ENCODE measurements at regions not wholly inside any gene's neighbourhood (a gene's known extent, or its start where the extent isn't known, plus 50 kb on each side); places are given as distances from the start of the nearest gene placed in this dataset.
A peak's percentile ranks its signal among the peaks of the same experiment; 100 is the strongest.

DNA sequence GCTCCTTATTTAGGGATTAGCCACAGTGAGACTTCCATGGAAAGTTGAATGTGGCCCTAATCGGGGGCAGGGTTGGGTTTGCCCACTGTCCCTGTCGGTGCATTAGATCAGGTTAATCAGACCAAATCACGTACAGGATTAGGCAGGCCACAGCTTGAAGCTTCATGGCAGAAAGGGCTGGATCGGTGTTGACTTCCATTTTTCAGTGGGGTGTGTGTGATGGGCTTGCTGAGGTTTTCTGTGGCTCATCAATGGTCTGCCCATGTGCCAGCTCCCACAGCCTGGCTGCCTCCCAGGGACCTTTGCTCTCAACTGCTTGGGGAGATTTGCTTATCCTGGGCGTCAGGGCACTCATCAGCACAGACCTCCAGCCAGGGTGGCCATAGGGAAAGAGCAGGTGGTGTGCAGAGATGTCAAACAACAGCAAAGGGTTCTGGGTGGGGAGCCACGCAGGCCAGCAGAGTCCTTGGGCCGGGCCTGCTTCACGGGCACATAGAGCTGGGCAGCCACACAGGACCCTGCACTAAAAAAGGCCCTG is 130.7 kb downstream of the TFAP2C start:
- DNase-seq (ENCODE audit: extremely low spot score), result no peak
- TF ChIP-seq HDGF (IDR thresholded peaks at IDR 0.05; ENCODE audit: borderline replicate concordance) (no peak), ELF4 (IDR thresholded peaks at IDR 0.05) (no peak), SUZ12 (IDR thresholded peaks at IDR 0.05) (no peak), FOXA1 (IDR thresholded peaks at IDR 0.05) (no peak), FOXK2 (IDR thresholded peaks at IDR 0.05) (no peak), ARNT (IDR thresholded peaks at IDR 0.05) (no peak), L3MBTL2 (conservative IDR thresholded peaks at IDR 0.05) (no peak), LEF1 (IDR thresholded peaks at IDR 0.05; ENCODE audit: borderline replicate concordance) (no peak), BHLHE40 (IDR thresholded peaks at IDR 0.05; ENCODE audit: borderline replicate concordance) (no peak)
- TF ChIP-seq, protein P1, sequence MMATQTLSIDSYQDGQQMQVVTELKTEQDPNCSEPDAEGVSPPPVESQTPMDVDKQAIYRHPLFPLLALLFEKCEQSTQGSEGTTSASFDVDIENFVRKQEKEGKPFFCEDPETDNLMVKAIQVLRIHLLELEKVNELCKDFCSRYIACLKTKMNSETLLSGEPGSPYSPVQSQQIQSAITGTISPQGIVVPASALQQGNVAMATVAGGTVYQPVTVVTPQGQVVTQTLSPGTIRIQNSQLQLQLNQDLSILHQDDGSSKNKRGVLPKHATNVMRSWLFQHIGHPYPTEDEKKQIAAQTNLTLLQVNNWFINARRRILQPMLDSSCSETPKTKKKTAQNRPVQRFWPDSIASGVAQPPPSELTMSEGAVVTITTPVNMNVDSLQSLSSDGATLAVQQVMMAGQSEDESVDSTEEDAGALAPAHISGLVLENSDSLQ (IDR thresholded peaks at IDR 0.05), result no peak
- ChIA-PET POLR2A (no interaction called here), CTCF (no interaction called here)

DNA sequence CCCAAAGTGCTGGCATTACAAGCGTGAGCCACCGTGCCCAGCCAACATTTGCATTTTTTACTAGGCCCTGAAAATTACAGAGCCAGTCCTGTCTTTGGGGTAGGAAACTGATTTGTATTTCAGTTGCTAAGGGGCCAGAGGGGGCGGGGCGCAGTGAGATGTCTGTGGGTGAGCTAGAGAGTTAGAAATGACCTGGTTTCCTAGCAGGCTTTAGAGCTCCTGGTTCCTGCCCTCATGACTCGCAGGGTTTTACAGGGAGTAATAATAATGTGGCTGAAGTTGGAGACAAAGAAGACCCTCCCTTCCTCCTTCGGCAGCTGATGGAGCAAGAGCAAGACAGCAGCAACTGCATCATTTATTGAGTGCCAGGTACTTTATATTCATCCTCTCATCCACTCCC is 131.5 kb downstream of the TFAP2C start:
- ChIA-PET CTCF (no interaction called here), POLR2A (no interaction called here)
- TF ChIP-seq HDGF (IDR thresholded peaks at IDR 0.05; ENCODE audit: borderline replicate concordance) (no peak), CTBP1 (IDR thresholded peaks at IDR 0.05; ENCODE audit: borderline replicate concordance) (no peak), ELF4 (IDR thresholded peaks at IDR 0.05) (no peak), TARDBP (IDR thresholded peaks at IDR 0.05) (no peak), LEF1 (IDR thresholded peaks at IDR 0.05; ENCODE audit: borderline replicate concordance) (no peak)
- no peak for DNase-seq (ENCODE audit: extremely low spot score)

DNA sequence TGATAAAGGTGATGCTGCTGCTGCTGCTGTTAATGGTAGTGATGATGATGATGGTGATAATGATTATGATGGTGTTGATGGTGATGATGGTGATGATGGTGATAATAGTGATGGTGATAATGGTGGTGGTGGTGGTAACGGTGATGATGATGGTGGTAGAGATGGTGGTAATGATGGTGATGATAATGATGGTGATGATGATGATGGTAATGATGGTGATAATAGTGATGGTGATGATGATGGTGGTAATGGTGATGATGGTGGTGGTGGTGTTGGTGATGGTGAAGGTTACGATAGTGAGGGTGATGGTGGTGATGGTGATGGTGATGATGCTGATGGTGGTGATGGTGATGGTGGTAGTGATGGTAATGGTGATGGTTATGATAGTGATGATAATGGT is 132.3 kb downstream of the TFAP2C start:
- TF ChIP-seq ARNT (IDR thresholded peaks at IDR 0.05) (no peak), SP1 (IDR thresholded peaks at IDR 0.05) (no peak), CTBP1 (IDR thresholded peaks at IDR 0.05; ENCODE audit: borderline replicate concordance) (0 out of 2 replicates have a peak, but pooled peaks have one; percentile 21)
- DNase-seq (ENCODE audit: extremely low spot score), result no peak
- ChIA-PET CTCF (no interaction called here), POLR2A (no interaction called here)

DNA sequence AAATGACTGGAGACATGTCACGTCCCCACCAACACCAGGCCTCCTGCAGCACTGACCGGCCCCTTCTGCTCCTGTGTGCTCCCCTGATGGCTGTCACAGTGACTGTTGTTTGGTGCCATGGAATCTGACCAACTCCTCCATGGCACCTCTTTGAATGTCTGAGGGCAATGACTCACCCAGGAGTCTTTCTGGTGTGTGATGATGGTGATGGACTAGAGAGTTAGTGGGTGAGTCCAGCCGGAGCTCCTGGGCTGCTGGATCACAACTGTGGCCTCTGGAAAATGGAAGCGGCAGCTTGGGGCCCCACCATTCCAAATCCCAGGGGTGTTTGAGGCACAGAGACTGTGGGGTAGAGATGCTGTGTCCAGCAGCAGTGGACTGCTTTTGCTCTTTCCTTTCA is 133.3 kb downstream of the TFAP2C start:
- TF ChIP-seq FOXK2 (IDR thresholded peaks at IDR 0.05), result no peak
- no peak for TF ChIP-seq NFRKB (IDR thresholded peaks at IDR 0.05)
- no peak for TF ChIP-seq FOXM1 (IDR thresholded peaks at IDR 0.05; ENCODE audit: borderline replicate concordance)
- CTCF ChIA-PET, result no interaction called here
- no peak for DNase-seq (ENCODE audit: extremely low spot score)
- POLR2A ChIA-PET, result no interaction called here

DNA sequence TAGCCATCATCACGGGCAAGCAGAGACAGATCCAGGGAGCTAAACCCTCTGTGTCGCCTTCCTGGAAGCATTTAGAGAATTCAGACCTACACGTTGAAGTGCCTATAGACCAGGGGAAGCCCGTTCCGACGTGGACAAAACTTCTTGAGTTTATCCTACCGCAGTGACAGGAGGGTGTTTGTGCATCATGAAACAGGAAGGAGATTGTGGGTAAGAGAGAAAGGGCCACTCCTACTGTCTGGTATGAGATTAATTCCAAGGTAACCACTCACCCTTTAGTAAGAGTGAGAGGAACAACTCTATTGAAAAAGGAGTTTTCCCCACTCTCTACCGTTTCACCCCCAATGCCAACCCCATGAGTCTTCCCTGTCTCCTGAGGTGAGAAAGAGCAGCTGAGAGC is 133.7 kb downstream of the TFAP2C start:
- POLR2A ChIA-PET, result no interaction called here
- CTCF ChIA-PET, result no interaction called here

DNA sequence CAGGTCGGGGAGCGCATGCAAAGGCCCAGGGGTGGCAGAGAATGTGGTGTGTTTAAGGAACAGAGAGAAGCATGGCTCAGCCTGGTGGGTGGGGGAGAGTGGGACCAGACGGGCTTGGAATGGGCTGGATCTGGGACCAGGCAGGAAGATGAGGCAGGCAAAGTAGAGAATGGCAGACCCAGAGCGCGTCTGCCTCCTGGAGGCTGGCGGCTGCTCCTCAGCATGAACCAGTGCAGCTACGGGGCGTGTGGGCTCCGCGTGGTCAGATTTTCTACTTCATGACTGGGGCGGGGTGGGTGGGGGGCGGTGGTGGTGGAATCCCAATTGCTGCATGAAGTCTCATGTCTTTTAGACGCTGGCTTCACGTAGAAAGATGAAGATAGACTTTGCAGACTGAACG is 135.6 kb downstream of the TFAP2C start:
- CTCF ChIA-PET, result no interaction called here
- TF ChIP-seq, protein P1 (IDR thresholded peaks at IDR 0.05), result no peak
- no peak for TF ChIP-seq L3MBTL2 (conservative IDR thresholded peaks at IDR 0.05)
- TF ChIP-seq BHLHE40 (IDR thresholded peaks at IDR 0.05; ENCODE audit: borderline replicate concordance), result no peak
- no peak for TF ChIP-seq FOXA1 (IDR thresholded peaks at IDR 0.05)
- no peak for TF ChIP-seq NFRKB (IDR thresholded peaks at IDR 0.05)
- no peak for TF ChIP-seq ZNF384 (IDR thresholded peaks at IDR 0.05)
- no peak for TF ChIP-seq ARNT (IDR thresholded peaks at IDR 0.05)
- no peak for TF ChIP-seq FOXK2 (IDR thresholded peaks at IDR 0.05)
- TF ChIP-seq FOXM1 (IDR thresholded peaks at IDR 0.05; ENCODE audit: borderline replicate concordance), result no peak
- no peak for TF ChIP-seq CTBP1 (IDR thresholded peaks at IDR 0.05; ENCODE audit: borderline replicate concordance)
- no peak for TF ChIP-seq HDGF (IDR thresholded peaks at IDR 0.05; ENCODE audit: borderline replicate concordance)
- TF ChIP-seq TARDBP (IDR thresholded peaks at IDR 0.05), result no peak
- TF ChIP-seq ELF4 (IDR thresholded peaks at IDR 0.05), result no peak
- TF ChIP-seq LEF1 (IDR thresholded peaks at IDR 0.05; ENCODE audit: borderline replicate concordance), result no peak
- no peak for TF ChIP-seq SP1 (IDR thresholded peaks at IDR 0.05)
- no peak for TF ChIP-seq SUZ12 (IDR thresholded peaks at IDR 0.05)
- POLR2A ChIA-PET, result no interaction called here
- no peak for DNase-seq (ENCODE audit: extremely low spot score)

More for the DNA sequence above, 133.7 kb downstream of the TFAP2C start:
- TF ChIP-seq CTBP1 (IDR thresholded peaks at IDR 0.05; ENCODE audit: borderline replicate concordance), result no peak
- no peak for TF ChIP-seq SUZ12 (IDR thresholded peaks at IDR 0.05)
- no peak for TF ChIP-seq ZNF384 (IDR thresholded peaks at IDR 0.05)
- TF ChIP-seq HDGF (IDR thresholded peaks at IDR 0.05; ENCODE audit: borderline replicate concordance), result no peak
- TF ChIP-seq, protein P1 (IDR thresholded peaks at IDR 0.05), result no peak
- TF ChIP-seq FOXA1 (IDR thresholded peaks at IDR 0.05), result no peak
- no peak for TF ChIP-seq L3MBTL2 (conservative IDR thresholded peaks at IDR 0.05)
- TF ChIP-seq LEF1 (IDR thresholded peaks at IDR 0.05; ENCODE audit: borderline replicate concordance), result no peak
- no peak for TF ChIP-seq FOXM1 (IDR thresholded peaks at IDR 0.05; ENCODE audit: borderline replicate concordance)
- TF ChIP-seq BHLHE40 (IDR thresholded peaks at IDR 0.05; ENCODE audit: borderline replicate concordance), result no peak
- no peak for TF ChIP-seq FOXK2 (IDR thresholded peaks at IDR 0.05)
- TF ChIP-seq SP1 (IDR thresholded peaks at IDR 0.05), result no peak
- no peak for TF ChIP-seq NFRKB (IDR thresholded peaks at IDR 0.05)
- TF ChIP-seq ARNT (IDR thresholded peaks at IDR 0.05), result no peak
- no peak for TF ChIP-seq ELF4 (IDR thresholded peaks at IDR 0.05)
- TF ChIP-seq TARDBP (IDR thresholded peaks at IDR 0.05), result no peak
- no peak for DNase-seq (ENCODE audit: extremely low spot score)

Measured in HEK293T (cell line).